Activated naive CD8-positive, alpha-beta T cell treated with anti-CD3 and anti-CD28 coated beads, Interleukin-2, amount 10 ng/mL, durations not matched to agents 7 days and 5 days (primary cell): ENCODE measurements at regions not wholly inside any gene's neighbourhood (a gene's known extent, or its start where the extent isn't known, plus 50 kb on each side); places are given as distances from the start of the nearest gene placed in this dataset.
"Not testable (repeated sequence)": the region's sequence is repeated elsewhere in the genome, so short reads cannot be mapped to it uniquely, and the experiment has no call there.

ENCODE experiments used
- ATAC-seq: fragments of 150-1000 bp; cut with Tn5 transposase; one replicate; pipeline ENCODE4 v1.10.0; 2021; ENCODE audit warnings: low read depth, moderate library complexity
- POLR2A ChIA-PET: fragments of 350-600 bp; sonication (Branson Sonifier 250); formaldehyde crosslinking; loops from one replicate; lab custom pipeline; 2021; ENCODE audit warnings: antibody characterized with exemption; lab: Charles Lee
- DNase-seq: peaks from one replicate; pipeline ENCODE4 v3.0.0; 2021
- H3K27ac Mint-ChIP-seq: one replicate; pipeline ENCODE4 v1.8.0; 2022; ENCODE audit warnings: mild to moderate bottlenecking, mixed read lengths
- H3K27me3 Mint-ChIP-seq: one replicate; pipeline ENCODE4 v1.8.0; 2022; ENCODE audit warnings: mild to moderate bottlenecking, moderate library complexity, mixed read lengths
- H3K36me3 Mint-ChIP-seq: one replicate; pipeline ENCODE4 v1.8.0; 2021; ENCODE audit warnings: mild to moderate bottlenecking, mixed read lengths
- H3K4me1 Mint-ChIP-seq: one replicate; pipeline ENCODE4 v1.8.0; 2021; ENCODE audit warnings: mixed read lengths
- H3K4me3 Mint-ChIP-seq: one replicate; pipeline ENCODE4 v1.8.0; 2022; ENCODE audit warnings: mild to moderate bottlenecking, moderate library complexity, mixed read lengths
- H3K9me3 Mint-ChIP-seq: one replicate; pipeline ENCODE4 v1.8.0; 2021; ENCODE audit warnings: mixed read lengths

DNA sequence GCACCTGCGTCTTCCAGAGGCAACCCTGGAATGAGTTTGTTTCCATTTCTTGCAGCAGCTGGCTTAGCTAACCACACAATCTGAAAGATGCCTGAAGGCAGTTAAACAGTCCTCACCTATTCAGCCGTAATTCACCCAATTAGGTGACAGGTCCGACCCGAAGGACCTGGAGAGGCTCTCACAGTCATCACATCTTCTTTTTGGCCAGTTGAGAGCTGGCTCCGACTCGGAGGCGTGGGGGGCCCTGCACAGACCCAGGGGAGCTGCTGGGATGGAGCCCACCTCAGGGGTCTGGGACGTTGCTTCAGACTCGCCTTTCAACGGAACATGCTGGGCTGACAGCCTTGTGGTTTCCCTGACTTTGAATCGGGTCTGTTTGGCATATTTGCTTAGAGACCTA is 187.3 kb downstream of the RTP5 start:
- no peaks in the 10 kb centered on the region for H3K36me3 Mint-ChIP-seq
- H3K4me3 Mint-ChIP-seq, result no peak overlapping the region
- DNase-seq, result no peak
- no peaks in the 10 kb centered on the region for H3K9me3 Mint-ChIP-seq
- ATAC-seq, result no peak
- H3K4me1 Mint-ChIP-seq, result peaks cover 1% of the 10 kb centered on the region
- peaks cover 12% of the 10 kb centered on the region for H3K27me3 Mint-ChIP-seq
- no peak overlapping the region for H3K27ac Mint-ChIP-seq
- POLR2A ChIA-PET, result no interaction called here

- Mint-ChIP-seq H3K9me3 (no peaks in the 10 kb centered on the region), H3K36me3 (no peaks in the 10 kb centered on the region), H3K27me3 (peaks cover 10% of the 10 kb centered on the region), H3K27ac (no peak overlapping the region), H3K4me1 (peaks cover 1% of the 10 kb centered on the region), H3K4me3 (no peak overlapping the region)
- ATAC-seq, result no peak
- POLR2A ChIA-PET, result no interaction called here
- no peak for DNase-seq
These were observed 188.0 kb downstream of the RTP5 start for GRCh38 chr2:242057379-242058040.

GRCh38 chr2:242058116-242058680 is 188.7 kb downstream of the RTP5 start:
- Mint-ChIP-seq H3K4me1 (peaks cover 1% of the 10 kb centered on the region), H3K4me3 (no peak overlapping the region), H3K27ac (no peak overlapping the region), H3K27me3 (peaks cover 8% of the 10 kb centered on the region), H3K36me3 (no peaks in the 10 kb centered on the region), H3K9me3 (no peaks in the 10 kb centered on the region)
- ATAC-seq, result no peak
- no peak for DNase-seq
- POLR2A ChIA-PET, result no interaction called here

DNA sequence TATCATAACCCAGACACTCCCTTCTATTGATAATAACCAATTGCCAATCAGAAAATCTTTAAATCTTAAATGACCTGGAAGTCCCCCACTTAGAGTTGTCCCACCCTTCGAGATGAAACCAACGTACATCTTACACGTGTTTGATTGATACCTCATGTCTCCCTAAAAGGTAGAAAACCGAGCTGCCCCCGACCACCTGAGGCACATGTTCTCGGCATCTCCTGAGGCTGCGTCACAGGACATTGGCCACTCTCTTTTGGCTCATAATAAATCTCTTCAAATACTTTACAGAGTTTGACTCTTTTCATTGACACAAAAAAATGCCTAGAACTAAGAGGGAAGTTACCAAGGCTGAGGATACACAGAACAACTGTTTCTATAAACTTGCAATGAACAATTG is 190.0 kb downstream of the RTP5 start:
- ATAC-seq (no peak), DNase-seq (no peak)
- no peak overlapping the region for H3K27ac Mint-ChIP-seq
- POLR2A ChIA-PET, result no interaction called here
- H3K27me3 Mint-ChIP-seq, result peaks cover 8% of the 10 kb centered on the region
- no peak overlapping the region for H3K4me3 Mint-ChIP-seq
- no peaks in the 10 kb centered on the region for H3K9me3 Mint-ChIP-seq
- H3K36me3 Mint-ChIP-seq, result no peaks in the 10 kb centered on the region
- H3K4me1 Mint-ChIP-seq, result peaks cover 1% of the 10 kb centered on the region

- H3K27ac Mint-ChIP-seq, result no peak overlapping the region
- no peak for DNase-seq
- H3K4me1 Mint-ChIP-seq, result peaks cover 1% of the 10 kb centered on the region
- H3K27me3 Mint-ChIP-seq, result peaks cover 8% of the 10 kb centered on the region
- H3K4me3 Mint-ChIP-seq, result no peak overlapping the region
- POLR2A ChIA-PET, result no interaction called here
- H3K36me3 Mint-ChIP-seq, result no peaks in the 10 kb centered on the region
- H3K9me3 Mint-ChIP-seq, result no peaks in the 10 kb centered on the region
- no peak for ATAC-seq
These were observed 190.8 kb downstream of the RTP5 start for GRCh38 chr2:242060212-242060835.

- H3K27ac Mint-ChIP-seq, H3K36me3 Mint-ChIP-seq, H3K4me3 Mint-ChIP-seq, H3K4me1 Mint-ChIP-seq, ATAC-seq, DNase-seq, POLR2A ChIA-PET, H3K9me3 Mint-ChIP-seq: not testable (repeated sequence)
- H3K27me3 Mint-ChIP-seq, result peaks cover 14% of the 10 kb centered on the region
These were observed 192.4 kb downstream of the RTP5 start for GRCh38 chr2:242061930-242062329.

DNA sequence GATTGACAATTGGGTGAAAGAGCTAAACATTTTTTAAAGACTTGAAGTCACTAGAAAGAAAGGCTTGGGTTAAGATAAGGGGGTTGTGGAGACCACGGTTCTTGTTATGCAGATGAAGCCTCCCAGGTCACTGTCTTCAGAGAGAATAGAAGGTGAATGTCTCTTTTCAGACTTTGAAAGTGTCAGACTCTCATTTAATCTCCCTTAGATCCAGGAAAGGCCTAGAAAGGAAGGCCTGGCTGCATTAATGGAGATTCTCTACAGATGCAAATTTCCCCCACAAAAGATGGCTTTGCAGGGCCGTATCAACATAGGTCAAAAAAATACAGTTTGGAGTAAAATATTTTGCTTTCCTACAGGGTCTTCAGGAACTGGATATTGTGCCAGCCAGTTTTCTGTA is 193.9 kb downstream of the RTP5 start:
- no peak overlapping the region for H3K4me3 Mint-ChIP-seq
- no peaks in the 10 kb centered on the region for H3K4me1 Mint-ChIP-seq
- peaks cover 22% of the 10 kb centered on the region for H3K27me3 Mint-ChIP-seq
- POLR2A ChIA-PET, result no interaction called here
- ATAC-seq (no peak), DNase-seq (no peak)
- no peak overlapping the region for H3K27ac Mint-ChIP-seq
- H3K36me3 Mint-ChIP-seq, result no peaks in the 10 kb centered on the region
- H3K9me3 Mint-ChIP-seq, result no peaks in the 10 kb centered on the region

- Mint-ChIP-seq H3K9me3 (no peaks in the 10 kb centered on the region), H3K36me3 (no peaks in the 10 kb centered on the region), H3K27me3 (peaks cover 22% of the 10 kb centered on the region), H3K27ac (no peak overlapping the region), H3K4me3 (no peak overlapping the region), H3K4me1 (no peaks in the 10 kb centered on the region)
- DNase-seq (no peak), ATAC-seq (no peak)
- POLR2A ChIA-PET, result no interaction called here
These were observed 194.3 kb downstream of the RTP5 start for GRCh38 chr2:242063850-242064249.

DNA sequence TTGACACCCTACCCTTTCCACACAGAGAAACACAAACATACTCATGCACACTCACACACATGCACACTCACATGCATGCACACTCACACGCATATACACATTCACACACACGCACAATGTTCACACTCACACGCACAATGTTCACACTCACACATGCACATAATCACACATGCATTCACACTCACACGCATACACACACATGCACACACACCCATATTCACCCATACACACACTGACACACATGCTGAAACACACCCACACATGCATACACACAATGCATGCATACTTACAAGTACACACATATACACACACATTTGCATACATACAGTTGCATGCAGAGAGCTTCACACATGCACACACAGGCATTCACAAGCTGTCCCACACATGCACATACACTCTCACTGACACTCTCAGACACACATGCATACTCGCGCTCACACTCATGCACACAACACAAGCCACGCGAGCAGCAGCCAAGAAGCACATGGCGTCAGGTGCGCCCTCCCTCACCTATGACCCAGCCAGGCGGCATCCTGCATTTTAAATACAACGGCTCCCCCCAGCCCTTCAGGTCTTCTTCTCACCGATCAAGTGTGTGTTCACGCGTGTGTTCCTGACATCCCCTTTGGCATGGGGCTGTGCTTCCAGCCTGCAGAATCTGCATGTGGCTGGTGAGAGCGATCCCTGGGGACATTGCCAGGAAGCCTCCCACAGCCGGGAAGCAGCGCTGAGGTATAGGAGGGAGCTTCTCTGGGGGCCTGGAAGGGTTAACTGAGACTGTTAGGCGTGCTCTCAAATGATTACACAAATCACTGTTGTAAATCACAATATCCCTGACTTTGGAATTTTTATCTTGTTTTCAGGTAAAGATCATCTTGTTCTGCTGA is 195.1 kb downstream of the RTP5 start:
- Mint-ChIP-seq H3K4me1 (no peaks in the 10 kb centered on the region), H3K9me3 (no peaks in the 10 kb centered on the region), H3K4me3 (no peak overlapping the region), H3K27me3 (peaks cover 18% of the 10 kb centered on the region), H3K27ac (no peak overlapping the region), H3K36me3 (no peaks in the 10 kb centered on the region)
- POLR2A ChIA-PET, result no interaction called here
- DNase-seq, result no peak
- no peak for ATAC-seq

DNA sequence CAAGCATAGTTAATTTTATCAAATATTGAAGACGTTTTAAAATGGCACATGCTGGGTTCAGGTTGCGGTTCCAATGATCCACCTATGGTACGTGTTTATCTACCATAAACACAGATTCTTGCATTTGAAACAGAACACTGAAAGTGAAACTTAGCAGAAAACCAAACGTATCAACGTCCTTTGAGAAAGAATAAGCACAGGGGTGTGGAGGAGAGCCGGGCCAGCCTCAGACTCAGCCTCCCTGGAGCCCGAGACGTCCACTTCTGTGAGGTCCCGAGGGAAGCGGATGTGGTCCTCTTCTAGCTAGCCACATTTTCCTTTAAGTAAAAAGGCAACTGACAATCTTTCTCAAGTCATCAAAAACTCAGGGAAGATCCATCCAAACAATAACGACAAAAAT is 195.9 kb downstream of the RTP5 start:
- DNase-seq (no peak), ATAC-seq (no peak)
- H3K36me3 Mint-ChIP-seq, result no peaks in the 10 kb centered on the region
- no peaks in the 10 kb centered on the region for H3K9me3 Mint-ChIP-seq
- no peak overlapping the region for H3K4me3 Mint-ChIP-seq
- POLR2A ChIA-PET, result no interaction called here
- no peaks in the 10 kb centered on the region for H3K4me1 Mint-ChIP-seq
- no peak overlapping the region for H3K27ac Mint-ChIP-seq
- H3K27me3 Mint-ChIP-seq, result peaks cover 14% of the 10 kb centered on the region

DNA sequence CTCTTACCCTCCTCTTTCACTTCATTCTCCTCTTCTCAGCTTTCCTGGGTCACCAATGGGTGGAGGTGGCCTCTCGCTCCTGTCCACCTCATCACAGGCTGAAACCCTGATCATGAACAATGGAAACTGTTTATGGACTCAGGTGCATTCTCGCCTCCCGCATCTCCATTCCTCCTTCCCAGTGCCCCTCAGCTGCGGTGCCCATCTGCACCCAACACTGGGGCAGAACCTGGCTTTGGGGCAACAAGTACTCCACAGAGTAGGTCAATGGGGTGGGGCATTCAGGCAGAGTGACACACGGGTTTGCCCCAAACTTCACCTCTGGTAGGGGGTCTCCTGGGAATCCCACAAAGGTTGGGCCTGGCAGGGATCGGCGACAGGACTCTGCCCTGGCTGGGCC is 199.5 kb downstream of the RTP5 start:
- Mint-ChIP-seq H3K9me3 (no peaks in the 10 kb centered on the region), H3K4me1 (no peaks in the 10 kb centered on the region), H3K27me3 (peaks cover 14% of the 10 kb centered on the region), H3K4me3 (no peak overlapping the region), H3K27ac (no peak overlapping the region), H3K36me3 (no peaks in the 10 kb centered on the region)
- no peak for ATAC-seq
- no peak for DNase-seq
- POLR2A ChIA-PET, result no interaction called here

GRCh38 chr2:242069938-242070395 is 200.4 kb downstream of the RTP5 start:
- ATAC-seq, H3K4me3 Mint-ChIP-seq, DNase-seq, H3K27ac Mint-ChIP-seq, H3K4me1 Mint-ChIP-seq, H3K9me3 Mint-ChIP-seq, POLR2A ChIA-PET, H3K36me3 Mint-ChIP-seq: not testable (repeated sequence)
- H3K27me3 Mint-ChIP-seq, result peaks cover 14% of the 10 kb centered on the region

- H3K4me3 Mint-ChIP-seq, H3K27ac Mint-ChIP-seq: not testable (repeated sequence)
These were observed 201.2 kb downstream of the RTP5 start for GRCh38 chr2:242070726-242071125.

More at GRCh38 chr2:242070726-242071125, 201.2 kb downstream of the RTP5 start:
- POLR2A ChIA-PET, H3K4me1 Mint-ChIP-seq, H3K36me3 Mint-ChIP-seq, DNase-seq, H3K9me3 Mint-ChIP-seq, ATAC-seq: not testable (repeated sequence)
- H3K27me3 Mint-ChIP-seq, result peaks cover 15% of the 10 kb centered on the region
